HepG2 (cell line): ENCODE measurements at regions not wholly inside any gene's neighbourhood (a gene's known extent, or its start where the extent isn't known, plus 50 kb on each side); places are given as distances from the start of the nearest gene placed in this dataset.

Experiments
- ATAC-seq: fragments of 200-7000 bp; cut with Tn5 transposase; 3 replicates; pipeline ENCODE4 v1.9.1; 2020; ENCODE audit warnings: mild to moderate bottlenecking, moderate library complexity
- BruUV-seq: library from RNA; stranded (reverse); fragments of 400-500 nt; replicated peaks from 2 replicates; lab custom pipeline; 2021; lab: Mats Ljungman, UMichigan
- CTCF ChIA-PET: fragments of 300-600 bp; formaldehyde crosslinking; extraction: SDS; loops from one replicate; lab custom pipeline; 2021; ENCODE audit warnings: low total read pairs, inconsistent platforms, low intra/inter-chr PET ratio; lab: Yijun Ruan, JAX
- POLR2A ChIA-PET: fragments of 350-600 bp; sonication (Branson Sonifier 250); formaldehyde crosslinking; loops from one replicate; lab custom pipeline; 2020; ENCODE audit warnings: antibody characterized with exemption, inconsistent platforms; lab: Yijun Ruan, JAX
- DNase-seq: peaks from one replicate; pipeline ENCODE4 v3.0.0-alpha.2; 2015; ENCODE audit warnings: low spot score
- FAIRE-seq: peaks from 3 replicates; lab custom pipeline; 2011; peaks lifted over from hg19 to GRCh38; lab: Jason Lieb, UNC
- H2AFZ ChIP-seq: one replicate; pipeline ENCODE4 v1.6.1; 2011; ENCODE audit warnings: low read length, inconsistent platforms
- H3K27ac ChIP-seq: fragments of 300-600 bp; 3 replicates; pipeline ENCODE4 v1.8.0; 2011; ENCODE audit warnings: mixed run types, mild to moderate bottlenecking, mixed read lengths, low read length, inconsistent platforms; ENCODE audit not compliant: insufficient read depth; ENCODE audit errors: extremely low read length
- H3K27me3 ChIP-seq, 2 experiments: fragments of 200-600 bp in 1 of 2; 2 replicates in 1 of 2; 3 replicates in 1 of 2; pipeline versions ENCODE4 v1.6.0 to v1.8.0; 2011; ENCODE audit warnings: low read length in 2 of 2, mild to moderate bottlenecking in 2 of 2, moderate library complexity in 2 of 2, inconsistent platforms in 1 of 2; ENCODE audit not compliant: insufficient read depth in 2 of 2, control insufficient read depth in 1 of 2
- H3K36me3 ChIP-seq, 2 experiments: fragments of 200-600 bp in 1 of 2; replicated peaks in 1 of 2; 2 replicates in 1 of 2; 3 replicates in 1 of 2; pipeline versions ENCODE4 v1.5.1 to v1.8.0; 2011; ENCODE audit warnings: low read length in 2 of 2, inconsistent platforms in 1 of 2; ENCODE audit not compliant: insufficient read depth in 2 of 2, control insufficient read depth in 1 of 2
- H3K4me1 ChIP-seq: 2 replicates; pipeline ENCODE4 v1.5.1; 2012; ENCODE audit warnings: low read length, inconsistent platforms; ENCODE audit not compliant: insufficient read depth
- H3K4me2 ChIP-seq: 2 replicates; pipeline ENCODE4 v1.6.0; 2011; ENCODE audit warnings: low read depth, low read length, inconsistent platforms
- H3K4me3 ChIP-seq, 3 experiments: fragments of 200-600 bp in 1 of 3; sonication (generic), shearing (Covaris generic) in 1 of 3; replicated peaks in 1 of 3; 2 replicates each; pipeline ENCODE4 v1.5.1; 2011 to 2016; ENCODE audit warnings: low read length in 3 of 3, inconsistent platforms in 2 of 3, low read depth in 2 of 3, mild to moderate bottlenecking in 2 of 3, control low read depth in 1 of 3, mixed read lengths in 1 of 3; ENCODE audit not compliant: insufficient read depth in 1 of 3
- H3K79me2 ChIP-seq: one replicate; pipeline ENCODE4 v1.6.1; 2011; ENCODE audit warnings: low read length, inconsistent platforms; ENCODE audit not compliant: insufficient read depth
- H3K9ac ChIP-seq: 2 replicates; pipeline ENCODE4 v1.6.0; 2011; ENCODE audit warnings: mild to moderate bottlenecking, low read depth, low read length, inconsistent platforms; ENCODE audit not compliant: insufficient read depth
- H3K9me3 ChIP-seq: 2 replicates; pipeline ENCODE4 v1.5.1; 2012; ENCODE audit warnings: mild to moderate bottlenecking, low read length
- H4K20me1 ChIP-seq: 2 replicates; pipeline ENCODE4 v1.6.0; 2011; ENCODE audit warnings: inconsistent platforms, mild to moderate bottlenecking, low read length, moderate library complexity; ENCODE audit not compliant: insufficient read depth
- FOXA3 ChIP-seq: IDR thresholded peaks from 2 replicates; pipeline ENCODE4 v1.6.1; 2016; ENCODE audit warnings: missing genetic modification reagents, missing compliant biosample characterization
- HOMEZ ChIP-seq: IDR thresholded peaks from 2 replicates; pipeline ENCODE4 v1.6.1; 2016; ENCODE audit warnings: low read depth
- JDP2 ChIP-seq: sonication (generic); formaldehyde crosslinking; IDR thresholded peaks from 2 replicates; pipeline ENCODE4 v1.8.1; 2022; ENCODE audit warnings: missing genetic modification reagents, borderline replicate concordance
- PATZ1 ChIP-seq: sonication (generic); formaldehyde crosslinking; IDR thresholded peaks from 2 replicates; pipeline ENCODE4 v1.4.0; 2020; ENCODE audit warnings: missing genetic modification reagents
- RNF2 ChIP-seq: fragments of 450-650 bp; conservative IDR thresholded peaks from 2 replicates; pipeline ENCODE4 v1.6.1; 2016; ENCODE audit warnings: low read depth
- SMC3 ChIP-seq: IDR thresholded peaks from 2 replicates; pipeline ENCODE4 v1.6.1; 2011; ENCODE audit warnings: low read length, improper control_type of control experiment
- ZFP36 ChIP-seq: fragments of 150-350 bp; IDR thresholded peaks from 2 replicates; pipeline ENCODE4 v1.6.1; 2018; ENCODE audit warnings: borderline replicate concordance, low read length, low read depth; ENCODE audit not compliant: partially characterized antibody
- ZFP41 ChIP-seq: sonication (generic); formaldehyde crosslinking; IDR thresholded peaks from 2 replicates; pipeline ENCODE4 v1.4.0; 2020; ENCODE audit warnings: mild to moderate bottlenecking, missing genetic modification reagents, borderline replicate concordance
- ZNF264 ChIP-seq: sonication (generic); formaldehyde crosslinking; IDR thresholded peaks from 2 replicates; pipeline ENCODE4 v1.4.0; 2020; ENCODE audit warnings: missing genetic modification reagents
- ZNF431 ChIP-seq: sonication (generic); formaldehyde crosslinking; IDR thresholded peaks from 2 replicates; pipeline ENCODE4 v1.9.0; 2022; ENCODE audit warnings: missing genetic modification reagents, low read depth, mild to moderate bottlenecking, borderline replicate concordance
- ZNF556 ChIP-seq: sonication (generic); formaldehyde crosslinking; IDR thresholded peaks from 2 replicates; pipeline ENCODE4 v1.4.0; 2020; ENCODE audit warnings: mild to moderate bottlenecking, missing genetic modification reagents, borderline replicate concordance
- ZNF615 ChIP-seq: sonication (generic); formaldehyde crosslinking; IDR thresholded peaks from 2 replicates; pipeline ENCODE4 v1.5.0; 2020; ENCODE audit warnings: mild to moderate bottlenecking, missing genetic modification reagents, borderline replicate concordance
- ZNF670 ChIP-seq: sonication (generic); formaldehyde crosslinking; IDR thresholded peaks from 2 replicates; pipeline ENCODE4 v1.8.0; 2022; ENCODE audit warnings: mild to moderate bottlenecking, missing genetic modification reagents, borderline replicate concordance
- in situ Hi-C: cut with HindIII; loops from 2 replicates; pipeline ENCODE4 v1.10.0; 2017; ENCODE audit warnings: low pct_unique_long_range_greater_than_20kb; ENCODE audit not compliant: extremely low pct_ligation_motif_present
- intact Hi-C: fragments of 100-400 bp; cut with micrococcal nuclease; formaldehyde crosslinking; loops from one replicate; pipeline ENCODE4 v1.10.0; 2022; ENCODE audit not compliant: unreplicated experiment

GRCh38 chr11:96905143-96905542, 515.3 kb downstream of the JRKL start (continued):
- TF ChIP-seq ZFP41 (no peak), HOMEZ (CRISPR knock-in tag) (no peak)

GRCh38 chr11:96905663-96906062, 515.9 kb downstream of the JRKL start:
- ChIA-PET POLR2A (no interaction called here), CTCF (no interaction called here)
- in situ Hi-C loops, result no loop called here
- TF ChIP-seq JDP2 (CRISPR knock-in tag), result no peak
- no peak for TF ChIP-seq FOXA3 (CRISPR knock-in tag)
- TF ChIP-seq SMC3, result no peak
- no peak for TF ChIP-seq RNF2
- no peak for TF ChIP-seq ZFP36
- TF ChIP-seq ZNF556 (CRISPR knock-in tag), result no peak
- TF ChIP-seq ZNF431 (CRISPR knock-in tag), result no peak
- no peak for TF ChIP-seq PATZ1 (CRISPR knock-in tag)
- TF ChIP-seq ZNF264 (CRISPR knock-in tag), result no peak
- TF ChIP-seq ZNF670, result no peak
- no peak for TF ChIP-seq ZNF615 (CRISPR knock-in tag)
- TF ChIP-seq, all 625 proteins: peak for 0
- no peaks in the 10 kb centered on the region for H3K4me1 ChIP-seq
- H3K36me3 ChIP-seq, result no peaks in the 10 kb centered on the region
- FAIRE-seq (no peak), ATAC-seq (no peak), DNase-seq (no peak)
- no peaks in the 10 kb centered on the region for H3K9me3 ChIP-seq
- H3K9ac ChIP-seq, result no peak overlapping the region
- no peaks in the 10 kb centered on the region for H4K20me1 ChIP-seq
- intact Hi-C loops, result no loop called here
- no peak overlapping the region for H3K27ac ChIP-seq
- no TSS peak for BruUV-seq
- no peaks in the 10 kb centered on the region for H3K27me3 ChIP-seq
- H2AFZ ChIP-seq, result no peak overlapping the region
- no peak overlapping the region for H3K4me3 ChIP-seq
- no peak overlapping the region for H3K4me2 ChIP-seq
- no peaks in the 10 kb centered on the region for H3K79me2 ChIP-seq
